ENCODE measurements at regions not wholly inside any gene's neighbourhood (a gene's known extent, or its start where the extent isn't known, plus 50 kb on each side); places are given as distances from the start of the nearest gene placed in this dataset.

GRCh38 chr6:141550471-141550870, 582.3 kb upstream of the GJE1 start:
- no peak for TF ChIP-seq CTCF (IDR thresholded peaks at IDR 0.05)
- TF ChIP-seq POLR2A (IDR thresholded peaks at IDR 0.05), result no peak
- TF ChIP-seq POLR2AphosphoS5 (IDR thresholded peaks at IDR 0.05), result no peak
